CD4-positive, alpha-beta memory T cell (primary cell): ENCODE measurements at regions not wholly inside any gene's neighbourhood (a gene's known extent, or its start where the extent isn't known, plus 50 kb on each side); places are given as distances from the start of the nearest gene placed in this dataset.

Source experiments
- CTCF ChIA-PET: fragments of 350-600 bp; sonication (Branson Sonifier 250); formaldehyde crosslinking; loops from one replicate; lab custom pipeline; 2021; ENCODE audit warnings: inconsistent platforms; ENCODE audit not compliant: partially characterized antibody; lab: Charles Lee
- POLR2A ChIA-PET: fragments of 350-600 bp; sonication (Branson Sonifier 250); formaldehyde crosslinking; loops from one replicate; lab custom pipeline; 2021; ENCODE audit not compliant: partially characterized antibody; lab: Charles Lee
- DNase-seq, 5 donors: peaks; one replicate each; pipeline versions ENCODE4 v3.0.0 to v3.0.0-alpha.2; 2020 to 2022; ENCODE audit warnings: mixed read lengths in 1 of 5
- H3K27ac ChIP-seq: one replicate; pipeline ENCODE4 v1.7.0; 2013; ENCODE audit warnings: low read depth, low read length
- H3K27me3 ChIP-seq: 2 replicates; pipeline ENCODE4 v1.7.0; 2013; ENCODE audit warnings: mild to moderate bottlenecking, low read length, moderate library complexity; ENCODE audit not compliant: insufficient read depth
- H3K36me3 ChIP-seq: 2 replicates; pipeline ENCODE4 v1.7.0; 2013; ENCODE audit warnings: mild to moderate bottlenecking, low read length, moderate library complexity; ENCODE audit not compliant: insufficient read depth
- H3K4me1 ChIP-seq: 2 replicates; pipeline ENCODE4 v1.7.0; 2013; ENCODE audit warnings: mild to moderate bottlenecking, low read length, moderate library complexity; ENCODE audit not compliant: insufficient read depth
- H3K4me3 ChIP-seq, 2 donors: one replicate each; pipeline ENCODE4 v1.7.0; 2013; ENCODE audit warnings: low read length in 2 of 2, mild to moderate bottlenecking in 1 of 2
- H3K9me3 ChIP-seq, 2 donors: one replicate each; pipeline ENCODE4 v1.7.0; 2013; ENCODE audit warnings: low read length in 2 of 2, control low read depth in 1 of 2; ENCODE audit not compliant: control insufficient read depth in 1 of 2
- H3K27ac Mint-ChIP-seq, 7 donors: one replicate each; pipeline ENCODE4 v1.8.0; 2020 to 2021; ENCODE audit warnings: mixed read lengths in 7 of 7, mild to moderate bottlenecking in 6 of 7, inconsistent platforms in 3 of 7, moderate library complexity in 3 of 7
- H3K27me3 Mint-ChIP-seq, 2 donors: one replicate each; pipeline ENCODE4 v1.8.0; 2020 to 2021; ENCODE audit warnings: mixed read lengths in 2 of 2
- H3K36me3 Mint-ChIP-seq, 2 donors: one replicate each; pipeline ENCODE4 v1.8.0; 2020 to 2021; ENCODE audit warnings: mixed read lengths in 2 of 2, inconsistent platforms in 1 of 2, mild to moderate bottlenecking in 1 of 2
- H3K4me1 Mint-ChIP-seq, 4 donors: one replicate each; pipeline ENCODE4 v1.8.0; 2020 to 2021; ENCODE audit warnings: mixed read lengths in 4 of 4, mild to moderate bottlenecking in 1 of 4
- H3K4me3 Mint-ChIP-seq, 8 donors: one replicate each; pipeline ENCODE4 v1.8.0; 2020 to 2021; ENCODE audit warnings: mixed read lengths in 8 of 8, mild to moderate bottlenecking in 7 of 8, moderate library complexity in 6 of 8, inconsistent platforms in 3 of 8
- H3K9me3 Mint-ChIP-seq, 8 donors: one replicate each; pipeline ENCODE4 v1.8.0; 2020 to 2021; ENCODE audit warnings: mixed read lengths in 8 of 8, mild to moderate bottlenecking in 5 of 8, inconsistent platforms in 3 of 8, moderate library complexity in 1 of 8
- intact Hi-C: fragments of 100-400 bp; cut with micrococcal nuclease; formaldehyde crosslinking; loops from one replicate; pipeline ENCODE4 v1.15.1; 2023

- intact Hi-C loops: no loop called here
- Mint-ChIP-seq H3K9me3 (peaks cover 4 to 43% (median 28%) of the 10 kb centered on the region in 8 donors), H3K4me3 (no peak overlapping the region), H3K36me3 (peaks cover 0 to 3% of the 10 kb centered on the region in 2 donors), H3K4me1 (no peaks in the 10 kb centered on the region), H3K27ac (no peak overlapping the region), H3K27me3 (peaks cover 8 to 14% of the 10 kb centered on the region in 2 donors)
- Histone ChIP-seq H3K4me3 (no peak overlapping the region), H3K36me3 (no peaks in the 10 kb centered on the region), H3K27me3 (no peaks in the 10 kb centered on the region), H3K27ac (no peak overlapping the region), H3K4me1 (no peaks in the 10 kb centered on the region), H3K9me3 (peaks cover 0 to 6% of the 10 kb centered on the region in 2 donors)
- ChIA-PET POLR2A (no interaction called here), CTCF (no interaction called here)
- DNase-seq: no peak
Observed at GRCh38 chr7:4549681-4550080, 132.4 kb upstream of the FOXK1 start.

GRCh38 chr7:4550117-4550516, 132.0 kb upstream of the FOXK1 start:
- DNase-seq: no peak
- Histone ChIP-seq H3K36me3 (no peaks in the 10 kb centered on the region), H3K4me3 (no peak overlapping the region), H3K9me3 (peaks cover 0 to 6% of the 10 kb centered on the region in 2 donors), H3K4me1 (no peaks in the 10 kb centered on the region), H3K27ac (no peak overlapping the region), H3K27me3 (no peaks in the 10 kb centered on the region)
- Mint-ChIP-seq H3K27ac (no peak overlapping the region), H3K4me3 (no peak overlapping the region), H3K4me1 (no peaks in the 10 kb centered on the region), H3K36me3 (peaks cover 0 to 3% of the 10 kb centered on the region in 2 donors), H3K27me3 (peaks cover 8 to 14% of the 10 kb centered on the region in 2 donors), H3K9me3 (peaks cover 4 to 46% (median 31%) of the 10 kb centered on the region in 8 donors)
- ChIA-PET POLR2A (no interaction called here), CTCF (no interaction called here)
- intact Hi-C loops: no loop called here

GRCh38 chr7:4552985-4553384, 129.1 kb upstream of the FOXK1 start:
- H3K4me1 Mint-ChIP-seq: no peaks in the 10 kb centered on the region
- Histone ChIP-seq H3K4me1 (no peaks in the 10 kb centered on the region), H3K27me3 (no peaks in the 10 kb centered on the region), H3K4me3 (no peak overlapping the region), H3K36me3 (no peaks in the 10 kb centered on the region), H3K9me3 (peaks cover 0 to 6% of the 10 kb centered on the region in 2 donors), H3K27ac (no peak overlapping the region)
- no peak overlapping the region for H3K27ac Mint-ChIP-seq
- H3K36me3 Mint-ChIP-seq: peaks cover 0 to 13% of the 10 kb centered on the region in 2 donors
- no peak overlapping the region for H3K4me3 Mint-ChIP-seq
- intact Hi-C loops: no loop called here
- H3K9me3 Mint-ChIP-seq: peaks cover 4 to 58% (median 42%) of the 10 kb centered on the region in 8 donors
- ChIA-PET POLR2A (no interaction called here), CTCF (no interaction called here)
- H3K27me3 Mint-ChIP-seq: peaks cover 15 to 23% of the 10 kb centered on the region in 2 donors
- no peak for DNase-seq

GRCh38 chr7:4556868-4557793, 125.0 kb upstream of the FOXK1 start:
- H3K36me3 Mint-ChIP-seq: peaks cover 0 to 10% of the 10 kb centered on the region in 2 donors
- H3K27ac Mint-ChIP-seq: no peak overlapping the region
- CTCF ChIA-PET: no interaction called here
- POLR2A ChIA-PET: no interaction called here
- H3K4me1 ChIP-seq: no peaks in the 10 kb centered on the region
- H3K27me3 ChIP-seq: peaks cover 5% of the 10 kb centered on the region
- no peak overlapping the region for H3K4me3 Mint-ChIP-seq
- H3K9me3 Mint-ChIP-seq: peaks cover 4 to 44% (median 31%) of the 10 kb centered on the region in 8 donors
- intact Hi-C loops: no loop called here
- H3K4me3 ChIP-seq: no peak overlapping the region
- H3K9me3 ChIP-seq: peaks cover 0 to 6% of the 10 kb centered on the region in 2 donors
- H3K4me1 Mint-ChIP-seq: no peaks in the 10 kb centered on the region
- peaks cover 15 to 29% of the 10 kb centered on the region in 2 donors for H3K27me3 Mint-ChIP-seq
- no peak overlapping the region for H3K27ac ChIP-seq
- no peaks in the 10 kb centered on the region for H3K36me3 ChIP-seq
- DNase-seq: no peak

- H3K4me1 ChIP-seq: no peaks in the 10 kb centered on the region
- no peaks in the 10 kb centered on the region for H3K9me3 ChIP-seq
- no peak overlapping the region for H3K27ac Mint-ChIP-seq
- H3K4me1 Mint-ChIP-seq: no peaks in the 10 kb centered on the region
- ChIA-PET POLR2A (no interaction called here), CTCF (no interaction called here)
- no peak overlapping the region for H3K27ac ChIP-seq
- no peak for DNase-seq
- H3K36me3 ChIP-seq: no peaks in the 10 kb centered on the region
- no peak overlapping the region for H3K4me3 ChIP-seq
- H3K36me3 Mint-ChIP-seq: peaks cover 0 to 5% of the 10 kb centered on the region in 2 donors
- peaks cover 5% of the 10 kb centered on the region for H3K27me3 ChIP-seq
- peaks cover 15 to 27% of the 10 kb centered on the region in 2 donors for H3K27me3 Mint-ChIP-seq
- no peak overlapping the region for H3K4me3 Mint-ChIP-seq
- peaks cover 0 to 3% (median under 1%) of the 10 kb centered on the region in 8 donors for H3K9me3 Mint-ChIP-seq
- intact Hi-C loops: no loop called here
Observed at GRCh38 chr7:4561795-4562194, 120.3 kb upstream of the FOXK1 start.

- no peaks in the 10 kb centered on the region for H3K4me1 Mint-ChIP-seq
- H3K4me1 ChIP-seq: no peaks in the 10 kb centered on the region
- no peaks in the 10 kb centered on the region for H3K36me3 Mint-ChIP-seq
- no peak overlapping the region for H3K27ac Mint-ChIP-seq
- H3K4me3 ChIP-seq: no peak overlapping the region
- H3K9me3 ChIP-seq: no peaks in the 10 kb centered on the region
- intact Hi-C loops: no loop called here
- H3K9me3 Mint-ChIP-seq: no peaks in the 10 kb centered on the region
- H3K36me3 ChIP-seq: no peaks in the 10 kb centered on the region
- H3K27me3 Mint-ChIP-seq: peaks cover 3 to 5% of the 10 kb centered on the region in 2 donors
- POLR2A ChIA-PET: no interaction called here
- no peak overlapping the region for H3K4me3 Mint-ChIP-seq
- CTCF ChIA-PET: no interaction called here
- H3K27ac ChIP-seq: no peak overlapping the region
- no peaks in the 10 kb centered on the region for H3K27me3 ChIP-seq
- no peak for DNase-seq
Observed at GRCh38 chr7:4566714-4567113, 115.4 kb upstream of the FOXK1 start.

- Mint-ChIP-seq H3K4me1 (no peaks in the 10 kb centered on the region), H3K9me3 (peaks cover 0 to 8% (median 3%) of the 10 kb centered on the region in 8 donors), H3K36me3 (no peaks in the 10 kb centered on the region), H3K4me3 (no peak overlapping the region), H3K27ac (no peak overlapping the region), H3K27me3 (peaks cover 2 to 3% of the 10 kb centered on the region in 2 donors)
- no peak overlapping the region for H3K4me3 ChIP-seq
- H3K4me1 ChIP-seq: no peaks in the 10 kb centered on the region
- ChIA-PET CTCF (no interaction called here), POLR2A (no interaction called here)
- no peaks in the 10 kb centered on the region for H3K9me3 ChIP-seq
- DNase-seq: no peak
- H3K36me3 ChIP-seq: no peaks in the 10 kb centered on the region
- intact Hi-C loops: no loop called here
- H3K27me3 ChIP-seq: no peaks in the 10 kb centered on the region
- no peak overlapping the region for H3K27ac ChIP-seq
Observed at GRCh38 chr7:4574851-4575250, 107.2 kb upstream of the FOXK1 start.
